Activated gamma-delta T cell treated with Interleukin-2 at 50 U/mL for 16 hours (primary cell): ENCODE measurements at regions not wholly inside any gene's neighbourhood (a gene's known extent, or its start where the extent isn't known, plus 50 kb on each side); places are given as distances from the start of the nearest gene placed in this dataset.
"Not testable (repeated sequence)": the region's sequence is repeated elsewhere in the genome, so short reads cannot be mapped to it uniquely, and the experiment has no call there.

Source experiments
- DNase-seq: peaks from one replicate; pipeline ENCODE4 v3.0.0-alpha.2; 2020

DNA sequence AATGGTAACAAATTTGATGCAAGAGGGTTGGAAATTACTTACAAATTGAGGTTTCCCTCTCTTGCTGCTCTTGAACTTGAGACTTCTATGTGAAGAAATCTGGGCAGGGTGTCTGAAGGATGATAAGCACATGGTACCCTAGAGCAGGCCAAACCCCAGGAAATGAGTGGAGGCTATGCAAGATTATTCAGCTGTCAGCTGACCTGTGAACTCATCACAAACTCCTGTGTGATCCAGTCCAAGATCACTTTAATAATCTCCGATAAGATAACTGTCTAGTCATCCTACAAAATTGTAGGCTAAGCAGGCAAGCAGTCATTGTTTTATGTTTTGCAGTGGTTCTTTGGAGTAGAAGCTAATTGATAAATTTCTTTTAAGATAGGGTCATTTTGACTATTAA, 213.1 kb downstream of the BTBD3 start:
- DNase-seq, result no peak

DNA sequence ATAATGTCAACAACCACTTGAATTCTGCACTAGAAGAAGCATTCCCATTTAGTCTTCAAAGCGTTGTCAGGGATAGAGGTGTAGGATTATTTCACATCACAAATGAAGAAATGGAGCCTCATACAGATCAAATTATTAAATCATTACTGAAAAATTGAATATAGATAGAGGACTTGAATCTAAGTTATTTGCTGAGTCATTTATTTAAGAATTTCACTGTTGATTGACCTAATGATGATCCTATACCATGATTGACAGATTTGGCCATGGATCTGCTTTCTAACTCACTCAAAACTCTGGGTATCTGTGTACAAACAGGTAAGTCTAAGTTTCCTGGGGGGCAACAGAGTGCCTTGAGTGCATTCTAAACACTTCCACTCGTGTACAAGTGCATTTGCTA, 215.9 kb downstream of the BTBD3 start:
- DNase-seq, result no peak

DNA sequence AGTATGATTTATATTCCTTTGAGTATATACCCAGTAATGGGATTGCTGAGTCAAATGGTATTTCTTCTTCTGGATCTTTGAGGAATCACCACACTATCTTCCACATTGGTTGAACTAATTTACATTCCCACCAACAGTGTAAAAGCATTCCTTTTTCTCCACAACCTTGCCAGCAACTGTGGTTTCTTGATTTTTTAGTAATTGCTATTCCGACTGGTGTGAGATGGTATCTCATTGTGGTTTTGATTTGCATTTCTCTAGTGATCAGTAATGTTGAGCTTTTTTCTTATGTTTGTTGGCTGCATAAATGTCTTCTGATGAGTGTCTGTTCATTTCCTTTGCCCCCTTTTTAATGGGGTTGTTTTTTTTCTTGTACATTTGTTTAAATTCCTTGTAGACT, 228.3 kb downstream of the BTBD3 start:
- DNase-seq, result not testable (repeated sequence)

DNA sequence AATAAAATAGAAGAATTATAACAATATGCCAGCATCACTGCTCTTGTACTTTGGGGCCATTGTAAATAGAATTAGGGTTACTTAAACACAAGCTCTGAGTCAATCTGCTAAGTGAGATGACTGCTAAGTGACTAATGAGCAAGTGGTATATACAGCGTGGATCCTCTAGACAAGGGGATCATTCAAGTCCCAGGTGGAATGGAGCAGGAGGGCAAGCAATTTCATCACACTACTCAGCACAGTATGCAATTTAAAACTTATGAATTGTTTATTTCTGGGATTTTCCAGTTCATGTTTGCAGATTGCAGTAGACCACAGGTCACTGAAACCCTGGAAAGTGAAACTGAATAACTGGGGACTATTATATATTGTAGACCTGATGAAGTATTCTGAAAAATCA, 235.3 kb downstream of the BTBD3 start:
- DNase-seq, result no peak

DNA sequence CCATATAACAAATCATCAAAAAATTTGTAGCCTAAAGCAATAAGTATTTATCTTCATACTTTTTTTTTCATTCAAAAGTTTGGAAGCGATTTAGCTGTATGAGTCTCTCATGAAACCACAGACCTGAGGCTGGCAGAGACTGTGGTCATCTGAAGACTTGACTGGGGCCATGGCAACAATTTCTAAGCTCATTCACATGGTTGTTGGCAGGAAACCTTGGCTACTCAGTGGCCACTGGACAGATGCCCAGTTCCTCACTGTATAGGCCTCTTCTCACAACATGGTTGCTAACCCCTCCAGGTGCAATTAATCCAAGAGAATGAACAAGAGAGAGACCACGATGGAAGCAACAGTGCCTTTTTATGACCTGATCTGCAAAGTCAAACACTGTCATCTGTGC, 235.9 kb downstream of the BTBD3 start:
- no peak for DNase-seq

DNA sequence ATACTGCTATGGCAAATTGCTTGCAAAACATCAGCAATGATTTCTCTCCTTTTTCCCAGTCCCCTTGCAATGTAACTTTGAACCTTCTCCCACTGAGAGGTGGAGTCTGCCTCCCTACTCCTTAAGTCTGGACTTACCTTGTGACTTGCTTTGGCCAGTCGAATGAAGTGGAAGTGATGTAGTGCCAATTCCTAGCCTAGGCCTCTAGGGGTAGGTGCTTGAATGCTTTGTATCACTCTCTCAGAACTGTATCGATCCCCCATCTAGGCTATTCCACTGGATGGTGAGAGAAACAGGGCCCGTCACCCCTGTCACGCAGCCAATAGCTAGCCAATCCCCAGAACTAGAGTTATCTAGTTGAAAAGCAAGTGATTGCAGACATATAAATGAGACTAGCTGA, 238.6 kb downstream of the BTBD3 start:
- DNase-seq, result no peak

DNA sequence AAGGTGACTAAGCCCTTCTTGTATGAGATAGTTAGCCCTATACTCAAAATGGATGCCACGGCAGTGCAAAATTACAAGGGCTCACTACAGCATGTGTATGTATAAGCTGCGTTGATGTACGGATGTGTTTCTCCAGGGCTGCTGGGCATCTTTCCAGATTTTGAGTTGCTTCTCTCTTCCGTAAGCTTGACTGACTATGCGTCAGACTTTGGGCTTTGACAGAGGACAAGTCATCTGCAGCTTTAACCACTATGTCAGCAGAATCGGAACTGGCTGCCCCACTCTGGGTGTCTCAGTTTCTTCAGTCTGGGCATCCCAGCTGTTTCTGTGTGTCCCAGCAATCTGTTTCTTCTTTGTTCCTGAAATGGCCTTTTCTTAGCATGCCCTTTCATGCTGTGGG, 241.6 kb downstream of the BTBD3 start:
- DNase-seq, result no peak

DNA sequence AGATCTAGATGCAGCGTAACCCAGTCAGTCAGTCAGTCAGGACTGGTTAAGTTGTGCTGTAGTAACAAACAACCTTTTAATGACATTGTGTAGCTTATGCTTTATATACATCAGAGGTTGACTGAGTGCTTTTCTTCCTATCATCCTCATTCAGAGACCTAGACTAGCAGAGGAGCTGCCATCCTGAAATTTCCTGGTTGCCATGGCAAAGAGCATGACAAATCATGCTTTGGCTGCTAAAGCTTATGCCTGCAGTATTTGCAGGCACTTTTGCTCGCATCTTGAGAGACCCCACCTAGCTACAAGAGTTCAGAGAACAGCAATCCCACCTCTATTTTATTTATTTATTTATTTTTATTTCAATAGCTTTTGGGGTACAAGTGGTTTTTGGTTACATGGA, 244.0 kb downstream of the BTBD3 start:
- no peak for DNase-seq

DNA sequence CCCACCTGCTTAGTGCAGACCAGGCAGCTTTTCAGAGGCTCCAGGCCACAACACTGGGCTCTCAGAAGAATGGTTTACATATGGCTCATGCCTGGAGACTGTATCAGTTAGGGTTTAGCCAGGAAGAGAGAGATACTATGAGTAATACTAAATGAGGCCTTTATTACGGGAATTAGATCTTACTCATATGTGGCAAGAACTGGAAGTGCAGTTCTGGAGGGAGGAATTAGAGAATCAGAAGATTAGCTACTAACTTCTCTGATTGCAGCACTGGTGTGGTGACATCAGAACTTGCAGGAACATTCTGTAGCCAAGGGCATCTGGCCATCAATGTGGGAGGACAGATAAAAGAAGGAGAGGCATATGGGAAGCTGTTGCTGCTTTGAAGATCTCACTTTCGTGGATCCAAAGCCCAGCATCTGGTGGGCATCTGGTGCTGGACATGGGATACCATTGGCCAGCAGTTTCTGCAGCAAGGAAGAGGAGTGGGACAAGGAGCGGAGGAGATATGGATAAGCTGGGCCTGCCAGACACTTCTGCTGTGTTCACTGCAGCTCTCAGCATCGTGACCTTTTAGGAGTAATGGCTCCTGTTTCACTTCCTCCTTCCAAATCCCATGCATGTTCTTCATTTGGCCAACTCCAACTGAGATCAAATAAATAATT, 248.5 kb downstream of the BTBD3 start:
- no peak for DNase-seq

DNA sequence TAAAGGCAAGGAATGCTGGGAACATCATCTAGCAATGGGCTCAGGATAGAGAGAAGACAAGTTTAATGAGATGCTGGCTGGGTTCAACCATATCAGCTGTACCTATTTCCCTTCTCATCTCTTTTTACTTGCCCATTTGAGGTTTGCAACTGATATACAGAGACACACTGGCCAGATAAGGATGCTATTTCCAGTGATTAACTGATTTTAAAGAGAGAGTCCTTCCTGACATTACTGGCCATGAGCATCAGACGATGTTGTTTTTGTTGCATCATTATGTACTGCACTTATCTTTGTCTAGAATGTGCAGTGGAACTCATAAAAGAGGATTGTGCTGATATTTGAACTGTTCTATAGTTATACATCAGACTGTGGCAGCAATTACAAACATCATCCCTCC, 252.7 kb downstream of the BTBD3 start:
- DNase-seq, result no peak

DNA sequence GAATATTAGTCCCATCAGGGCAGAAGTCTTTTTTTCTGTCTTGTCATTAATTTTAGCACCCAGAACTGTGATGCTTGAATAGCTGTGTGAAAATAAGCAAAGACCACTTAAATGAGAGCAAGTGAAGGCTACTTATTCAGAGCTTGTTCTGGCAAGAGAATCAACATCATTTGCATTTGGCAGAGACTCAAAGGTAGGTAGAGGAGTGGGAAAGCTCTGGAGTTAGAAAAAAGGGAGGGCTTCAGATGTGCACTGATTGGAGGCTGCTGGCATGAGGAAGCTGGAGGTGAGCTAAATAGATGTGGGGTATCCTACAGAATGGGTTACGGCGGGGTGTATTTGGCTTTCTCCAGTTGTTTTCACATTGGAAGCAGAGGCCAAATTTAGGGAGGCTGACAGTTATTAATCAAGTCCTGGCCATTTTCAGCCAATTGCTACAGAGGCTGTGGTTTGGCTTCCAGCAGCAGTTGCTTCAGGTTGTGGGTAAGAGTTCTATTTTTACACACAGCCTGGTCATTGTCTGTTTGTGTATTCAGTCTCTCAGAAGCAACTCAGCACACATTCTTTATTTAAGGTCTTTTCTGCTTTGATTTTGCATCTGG, 254.3 kb downstream of the BTBD3 start:
- no peak for DNase-seq

DNA sequence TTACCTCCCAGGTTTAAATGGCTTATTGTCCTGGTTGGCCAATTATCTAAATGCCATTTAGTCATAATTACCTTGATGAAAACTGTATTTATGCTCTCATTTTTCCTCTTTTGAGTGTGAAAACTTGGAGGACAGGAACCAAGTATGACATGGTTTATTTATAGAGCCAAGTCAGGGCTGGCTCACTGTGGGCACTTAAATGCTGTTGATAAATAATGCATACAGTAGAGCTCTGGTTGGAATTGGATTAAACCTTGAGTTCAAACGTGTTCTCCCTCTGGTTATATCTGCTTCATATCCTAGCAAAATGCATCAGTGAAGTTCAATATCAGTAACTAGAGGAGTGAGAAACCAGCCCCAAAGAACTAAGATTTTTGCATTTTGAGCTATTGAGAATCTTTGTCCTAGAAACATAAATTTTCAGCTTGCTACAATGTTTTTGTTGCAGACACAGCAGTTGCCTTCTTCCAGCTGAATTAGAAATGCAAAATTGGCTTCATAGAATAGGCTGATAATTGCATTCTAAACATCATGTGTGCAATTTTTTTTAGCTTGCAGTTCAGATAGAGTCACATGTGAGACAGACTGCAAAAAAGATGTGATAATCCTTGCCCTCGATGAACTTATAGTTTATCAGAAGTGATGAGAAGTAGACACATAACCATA, 255.8 kb downstream of the BTBD3 start:
- DNase-seq, result no peak

DNA sequence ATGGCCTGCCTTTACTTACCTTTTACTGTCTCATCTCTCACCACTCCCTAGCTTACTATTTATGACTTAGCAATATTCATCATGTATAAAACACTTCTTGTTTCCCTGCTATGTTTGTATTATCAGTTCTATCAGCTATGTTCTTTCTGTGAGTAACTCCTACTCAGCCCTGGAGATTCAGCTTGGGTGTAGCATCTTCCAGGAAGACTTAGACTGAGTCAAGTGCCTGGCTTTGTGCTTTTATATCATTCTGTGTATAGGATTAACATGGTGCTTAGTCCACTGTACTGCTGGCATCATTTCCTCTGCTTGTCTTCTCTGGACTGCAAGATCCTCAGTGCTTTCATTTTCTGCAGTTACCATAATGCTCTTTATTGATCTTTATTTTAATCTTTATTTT, 257.8 kb downstream of the BTBD3 start:
- no peak for DNase-seq

DNA sequence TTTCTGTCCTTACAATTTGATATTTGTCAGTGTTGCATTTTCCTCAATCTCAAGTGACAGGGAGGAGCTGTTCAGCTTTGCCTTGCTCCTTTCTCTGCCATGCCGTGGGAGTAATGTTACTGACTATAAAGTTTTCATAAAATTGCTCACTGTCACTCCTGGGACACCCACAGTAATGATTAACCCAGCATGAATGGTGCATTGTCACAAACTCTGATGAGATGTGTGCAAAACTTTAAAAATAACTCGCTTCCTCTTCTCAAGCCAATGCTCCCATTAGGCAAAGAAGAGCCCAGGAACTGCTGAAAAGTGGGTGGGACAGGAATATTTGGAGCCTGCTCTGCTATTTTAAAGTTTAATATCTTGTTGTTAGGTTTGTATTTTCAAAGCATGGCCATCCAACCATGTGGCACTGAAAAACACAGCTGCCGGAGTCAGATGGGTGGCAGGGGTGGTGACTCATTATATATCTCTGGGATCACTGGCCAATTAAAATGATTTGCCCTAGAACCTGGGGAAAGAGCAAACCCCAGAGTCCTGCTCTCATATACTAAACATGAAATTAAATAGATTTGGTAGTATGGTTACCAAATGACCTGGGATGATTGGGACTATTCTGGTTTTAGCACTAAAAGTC, 260.1 kb downstream of the BTBD3 start:
- DNase-seq, result no peak

DNA sequence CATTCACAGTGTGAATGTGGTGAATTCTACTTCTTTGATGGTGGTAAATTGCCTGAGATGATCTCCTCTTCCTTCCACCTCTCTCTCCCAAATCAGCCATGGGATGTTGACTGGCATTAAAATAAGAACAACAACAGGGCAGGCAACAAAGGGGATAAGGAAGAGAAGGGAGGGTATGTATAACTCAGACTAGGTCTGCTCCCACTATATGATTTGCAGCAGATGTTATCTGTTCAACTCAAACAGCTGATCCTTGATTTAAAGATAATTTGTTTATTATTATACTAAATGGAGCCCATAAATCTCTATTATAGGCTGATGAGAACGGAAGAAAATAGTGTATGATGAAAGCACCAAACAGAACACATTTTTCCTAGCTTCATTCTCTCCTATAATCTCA, 262.0 kb downstream of the BTBD3 start:
- no peak for DNase-seq

DNA sequence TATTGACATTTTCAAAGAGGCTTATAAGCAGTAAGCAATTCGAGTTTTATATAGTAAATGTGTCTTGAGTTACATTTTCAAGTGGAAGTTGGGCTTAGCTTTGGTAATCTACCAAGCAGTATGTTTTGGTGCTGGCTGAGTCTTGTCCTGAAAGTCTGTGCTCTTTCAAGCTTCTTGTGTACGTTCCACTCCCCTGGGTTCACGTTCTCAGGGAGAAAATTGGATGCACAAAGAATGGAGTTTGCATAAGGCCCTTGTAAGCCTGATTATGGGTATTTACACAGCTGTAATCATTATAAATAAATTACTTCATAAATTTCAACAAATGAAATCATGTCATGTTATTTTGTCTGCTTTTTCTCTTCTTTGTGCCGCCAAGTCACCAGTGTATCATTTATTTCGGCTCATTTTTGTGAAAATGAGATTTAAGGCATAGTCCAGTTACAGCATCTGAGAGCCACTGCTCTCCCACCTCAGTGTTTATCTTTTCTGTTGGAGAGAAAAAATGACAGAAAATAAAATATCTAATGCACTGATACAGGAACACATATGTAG, 262.5 kb downstream of the BTBD3 start:
- DNase-seq, result no peak

DNA sequence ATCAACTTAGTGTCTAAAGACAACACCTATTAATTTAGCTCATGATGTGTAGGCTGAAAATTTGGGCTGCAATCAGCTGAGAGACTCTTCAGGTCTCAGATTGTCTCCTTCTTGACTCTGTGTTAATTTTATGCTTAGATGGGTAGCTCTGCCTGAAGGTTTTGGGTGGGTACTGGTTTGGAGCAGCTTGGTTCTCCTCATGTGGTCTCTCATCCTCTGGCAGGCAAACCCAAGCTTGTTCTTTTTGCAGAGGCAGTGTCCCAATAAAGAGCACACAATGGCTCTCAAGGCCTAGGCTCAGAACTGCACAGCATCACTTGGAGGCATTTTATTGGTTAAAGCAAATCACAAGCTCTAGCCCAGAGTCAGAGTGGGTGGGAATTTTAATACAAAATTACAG, 280.6 kb downstream of the BTBD3 start:
- no peak for DNase-seq

DNA sequence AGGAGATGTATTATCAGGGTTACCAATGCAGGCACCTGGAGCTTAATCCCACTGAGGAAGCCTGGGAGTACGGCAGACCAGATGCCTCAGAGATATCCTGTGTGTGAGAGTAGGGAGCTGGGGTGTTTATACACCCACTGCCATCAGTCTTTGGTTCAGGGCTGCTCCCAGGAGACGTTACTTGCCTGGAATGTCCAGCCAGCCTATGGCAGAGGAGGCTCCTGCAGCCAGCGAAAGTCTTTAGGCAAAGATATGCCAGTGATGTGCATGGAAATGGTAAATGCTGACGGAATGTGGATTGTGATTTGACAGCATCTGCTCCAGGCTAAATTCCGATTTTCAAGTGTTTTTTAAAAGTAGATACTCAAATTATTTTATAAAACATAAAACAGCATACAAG, 282.0 kb downstream of the BTBD3 start:
- DNase-seq, result no peak

DNA sequence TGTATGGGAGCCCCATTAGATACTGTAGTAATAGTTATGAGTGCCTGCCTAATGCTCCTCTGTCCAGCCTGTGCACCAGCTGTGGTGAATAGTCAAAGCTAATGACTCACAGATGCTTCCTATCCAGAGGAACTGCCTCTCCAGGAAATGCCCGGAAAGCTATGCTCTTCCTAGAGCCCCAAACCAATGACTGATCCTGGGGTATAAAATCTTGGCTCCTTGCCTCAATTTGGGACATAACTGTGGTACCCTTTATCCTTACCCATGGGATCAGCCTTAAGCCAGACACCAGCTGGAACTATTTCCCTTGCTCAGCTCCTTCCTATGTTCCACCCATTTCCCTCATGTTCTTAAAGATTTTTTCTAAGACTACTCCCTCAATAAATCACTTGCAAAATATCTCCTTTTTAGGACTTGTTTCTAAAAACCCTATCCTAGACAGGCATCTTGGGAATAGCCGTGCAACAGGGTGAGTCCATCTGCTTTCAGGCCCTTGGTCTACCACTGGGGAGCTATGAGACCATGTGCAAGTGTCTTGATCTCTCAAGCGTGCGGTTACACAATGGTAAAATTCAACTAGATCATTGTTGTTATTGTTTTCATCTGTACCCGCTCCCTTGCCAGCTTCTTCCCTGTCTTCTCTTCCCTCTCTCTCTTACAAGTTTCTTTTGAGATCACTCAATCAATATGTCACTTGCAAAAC, 283.7 kb downstream of the BTBD3 start:
- DNase-seq, result no peak

DNA sequence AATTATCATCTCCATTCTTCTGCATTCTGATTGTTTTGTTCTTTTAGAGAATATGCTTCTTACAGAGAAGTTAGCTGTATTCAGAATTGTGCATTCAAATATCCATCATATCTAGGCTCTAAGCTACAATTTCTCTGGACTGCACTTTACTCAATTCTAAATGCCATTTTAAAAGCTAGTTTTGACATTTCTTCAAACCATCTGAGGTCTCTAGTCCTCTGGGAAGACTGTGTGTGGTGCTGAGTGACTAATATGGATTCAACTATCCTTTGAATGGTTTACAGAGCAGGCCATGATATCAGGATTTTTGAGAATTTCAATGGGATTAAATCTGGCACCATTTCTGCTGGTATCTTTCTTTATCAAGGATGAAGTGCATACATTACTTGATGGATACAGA, 285.7 kb downstream of the BTBD3 start:
- DNase-seq, result no peak

DNA sequence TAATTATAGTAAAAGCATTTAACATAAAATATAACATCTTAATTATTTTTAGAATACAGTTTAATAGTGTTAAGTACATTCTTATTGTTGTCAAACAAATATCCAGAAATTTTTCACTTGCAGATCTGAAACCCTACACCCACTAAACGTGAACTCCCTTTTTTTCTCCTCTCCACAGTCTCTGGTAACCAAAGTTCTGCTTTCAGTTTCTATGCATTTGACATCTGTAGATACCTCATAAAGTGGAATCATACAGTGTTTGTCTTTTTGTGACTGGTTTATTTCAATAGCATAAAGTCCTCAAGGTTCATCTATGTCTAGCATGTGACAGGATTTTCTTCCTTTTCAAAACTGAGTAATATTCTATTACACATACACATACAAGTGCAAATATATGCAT, 286.3 kb downstream of the BTBD3 start:
- DNase-seq, result no peak

DNA sequence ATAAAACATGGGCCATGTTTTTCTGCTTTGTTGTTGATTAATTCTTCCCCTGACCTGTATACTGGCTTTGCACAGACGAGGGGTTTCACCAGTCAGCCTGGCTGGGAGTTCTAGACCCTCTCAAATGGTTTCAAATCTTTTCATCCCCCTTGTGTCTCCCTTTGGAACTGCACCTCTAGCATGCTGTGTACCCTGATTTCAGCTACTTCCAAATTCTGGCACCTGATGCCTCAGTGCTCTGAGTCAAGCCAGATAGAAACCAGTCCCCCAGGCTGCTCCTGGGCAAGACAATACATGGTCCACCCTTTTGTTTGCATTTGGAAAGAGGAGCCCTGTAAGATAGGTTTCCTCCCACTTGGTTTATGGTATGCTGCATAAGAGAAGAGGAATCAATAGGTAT, 290.2 kb downstream of the BTBD3 start:
- DNase-seq, result no peak

DNA sequence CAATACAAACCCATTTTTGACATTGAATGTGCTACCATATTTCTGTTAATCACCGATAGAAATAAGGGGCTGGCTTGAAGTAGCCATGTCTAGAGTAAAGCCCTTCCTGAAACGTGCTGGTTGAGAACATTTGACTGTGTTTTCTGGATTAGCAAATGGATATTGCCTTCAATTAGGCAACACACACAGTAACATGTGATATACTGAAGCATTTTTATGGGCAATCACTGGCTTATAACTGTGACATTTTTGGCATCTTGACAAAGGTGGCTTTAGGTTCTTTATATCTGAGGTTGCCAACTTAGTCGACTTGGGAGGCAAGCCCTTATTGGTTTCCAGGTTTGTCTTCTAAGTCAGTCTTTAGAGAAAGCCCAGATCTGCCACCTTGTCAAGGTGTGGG, 292.9 kb downstream of the BTBD3 start:
- no peak for DNase-seq
